Osteoblast (primary cell): ENCODE measurements at regions not wholly inside any gene's neighbourhood (a gene's known extent, or its start where the extent isn't known, plus 50 kb on each side); places are given as distances from the start of the nearest gene placed in this dataset.
"Not testable (repeated sequence)": the region's sequence is repeated elsewhere in the genome, so short reads cannot be mapped to it uniquely, and the experiment has no call there.

Source experiments
- DNase-seq: peaks from one replicate; pipeline ENCODE4 v3.0.0; 2011; ENCODE audit warnings: low spot score, mixed read lengths; ENCODE audit not compliant: insufficient read length; ENCODE audit errors: missing footprints
- H2AFZ ChIP-seq: 2 replicates; pipeline ENCODE4 v1.6.0; 2011; ENCODE audit warnings: mild to moderate bottlenecking, low read length
- H3K27ac ChIP-seq: 2 replicates; pipeline ENCODE4 v1.5.1; 2011; ENCODE audit warnings: mild to moderate bottlenecking, low read depth, low read length, moderate library complexity
- H3K27me3 ChIP-seq: 2 replicates; pipeline ENCODE4 v1.6.0; 2012; ENCODE audit warnings: mild to moderate bottlenecking, control low read depth, inconsistent platforms, low read length, moderate library complexity; ENCODE audit not compliant: insufficient read depth
- H3K36me3 ChIP-seq: 2 replicates; pipeline ENCODE4 v1.5.1; 2011; ENCODE audit warnings: mild to moderate bottlenecking, low read length, control low read depth, moderate library complexity; ENCODE audit not compliant: insufficient read depth
- H3K4me1 ChIP-seq: 2 replicates; pipeline ENCODE4 v1.5.1; 2011; ENCODE audit warnings: mild to moderate bottlenecking, low read length, control low read depth, moderate library complexity; ENCODE audit not compliant: insufficient read depth
- H3K4me2 ChIP-seq: 2 replicates; pipeline ENCODE4 v1.6.0; 2011; ENCODE audit warnings: mild to moderate bottlenecking, low read length; ENCODE audit not compliant: insufficient read depth
- H3K4me3 ChIP-seq: fragments of 200-600 bp; sonication (generic); 3 replicates; pipeline ENCODE4 v1.5.1; 2012; ENCODE audit warnings: mild to moderate bottlenecking, low read length, inconsistent platforms; ENCODE audit not compliant: insufficient read depth
- H3K79me2 ChIP-seq: 2 replicates; pipeline ENCODE4 v1.6.0; 2012; ENCODE audit warnings: mild to moderate bottlenecking, low read length, control low read depth, inconsistent platforms; ENCODE audit not compliant: insufficient read depth
- H3K9me3 ChIP-seq: 2 replicates; pipeline ENCODE4 v1.5.1; 2011; ENCODE audit warnings: low read depth, low read length, control low read depth
- H4K20me1 ChIP-seq: 2 replicates; pipeline ENCODE4 v1.6.0; 2012; ENCODE audit warnings: mild to moderate bottlenecking, low read length, control low read depth; ENCODE audit not compliant: insufficient read depth
- TF ChIP-seq, protein P1 (sequence below): IDR thresholded peaks from 2 replicates; pipeline ENCODE4 v1.5.1; 2011; ENCODE audit warnings: mild to moderate bottlenecking, low read depth, low read length, moderate library complexity; ENCODE audit errors: extremely low read depth

DNA sequence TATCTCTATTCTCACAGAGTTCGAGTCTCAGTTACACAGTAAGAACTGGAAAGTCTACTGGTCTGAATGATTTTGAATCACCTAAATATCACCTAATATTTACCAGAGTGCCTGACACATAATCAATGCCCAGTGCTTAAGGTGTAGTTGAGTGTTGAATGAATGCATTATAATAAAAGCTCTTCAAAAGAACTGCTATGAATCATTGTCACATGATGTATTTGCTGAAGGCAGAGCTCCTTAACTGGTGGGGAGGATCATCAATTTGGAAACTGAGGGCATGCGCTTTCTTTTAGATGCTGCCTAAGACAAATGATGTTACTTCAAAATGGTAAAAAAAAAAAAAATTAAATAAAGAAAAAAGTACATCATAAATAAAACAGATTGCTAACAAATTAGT is 359.4 kb upstream of the KIF2B start:
- H4K20me1 ChIP-seq: no peaks in the 10 kb centered on the region

DNA sequence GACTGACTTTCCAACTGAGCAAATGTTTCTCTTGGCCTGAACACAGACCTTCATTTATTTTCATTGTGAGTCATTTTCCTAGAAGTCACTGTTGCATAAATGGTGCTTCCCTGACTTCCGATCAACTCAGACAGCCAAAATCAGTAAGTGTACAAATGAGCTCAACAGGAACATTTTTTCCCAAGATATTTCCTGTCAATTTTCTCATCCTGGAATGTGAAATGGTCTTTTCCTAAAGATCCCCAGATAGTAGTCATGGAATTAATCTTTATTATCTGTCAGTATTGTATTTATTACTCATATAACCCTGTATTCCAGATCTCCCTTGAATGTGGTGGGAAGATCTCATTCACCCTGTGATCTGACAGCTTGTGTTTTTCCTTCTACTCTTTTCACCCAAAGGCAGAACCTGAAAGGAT is 360.3 kb upstream of the KIF2B start:
- H4K20me1 ChIP-seq: no peaks in the 10 kb centered on the region
- DNase-seq: no peak
- H3K4me3 ChIP-seq: no peak overlapping the region
- H3K79me2 ChIP-seq: no peaks in the 10 kb centered on the region
- no peaks in the 10 kb centered on the region for H3K9me3 ChIP-seq
- no peak overlapping the region for H3K27ac ChIP-seq
- no peak overlapping the region for H3K4me2 ChIP-seq
- TF ChIP-seq, protein P1, sequence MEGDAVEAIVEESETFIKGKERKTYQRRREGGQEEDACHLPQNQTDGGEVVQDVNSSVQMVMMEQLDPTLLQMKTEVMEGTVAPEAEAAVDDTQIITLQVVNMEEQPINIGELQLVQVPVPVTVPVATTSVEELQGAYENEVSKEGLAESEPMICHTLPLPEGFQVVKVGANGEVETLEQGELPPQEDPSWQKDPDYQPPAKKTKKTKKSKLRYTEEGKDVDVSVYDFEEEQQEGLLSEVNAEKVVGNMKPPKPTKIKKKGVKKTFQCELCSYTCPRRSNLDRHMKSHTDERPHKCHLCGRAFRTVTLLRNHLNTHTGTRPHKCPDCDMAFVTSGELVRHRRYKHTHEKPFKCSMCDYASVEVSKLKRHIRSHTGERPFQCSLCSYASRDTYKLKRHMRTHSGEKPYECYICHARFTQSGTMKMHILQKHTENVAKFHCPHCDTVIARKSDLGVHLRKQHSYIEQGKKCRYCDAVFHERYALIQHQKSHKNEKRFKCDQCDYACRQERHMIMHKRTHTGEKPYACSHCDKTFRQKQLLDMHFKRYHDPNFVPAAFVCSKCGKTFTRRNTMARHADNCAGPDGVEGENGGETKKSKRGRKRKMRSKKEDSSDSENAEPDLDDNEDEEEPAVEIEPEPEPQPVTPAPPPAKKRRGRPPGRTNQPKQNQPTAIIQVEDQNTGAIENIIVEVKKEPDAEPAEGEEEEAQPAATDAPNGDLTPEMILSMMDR: no peak
- no peaks in the 10 kb centered on the region for H3K4me1 ChIP-seq
- no peaks in the 10 kb centered on the region for H3K27me3 ChIP-seq
- H3K36me3 ChIP-seq: no peaks in the 10 kb centered on the region
- H2AFZ ChIP-seq: no peak overlapping the region

More for the DNA sequence above, 359.4 kb upstream of the KIF2B start:
- no peaks in the 10 kb centered on the region for H3K9me3 ChIP-seq
- DNase-seq: no peak
- no peaks in the 10 kb centered on the region for H3K36me3 ChIP-seq
- H3K4me2 ChIP-seq: no peak overlapping the region
- no peaks in the 10 kb centered on the region for H3K27me3 ChIP-seq
- H3K27ac ChIP-seq: no peak overlapping the region
- no peak overlapping the region for H3K4me3 ChIP-seq
- H3K4me1 ChIP-seq: no peaks in the 10 kb centered on the region
- H3K79me2 ChIP-seq: no peaks in the 10 kb centered on the region
- no peak overlapping the region for H2AFZ ChIP-seq
- TF ChIP-seq, protein P1: no peak

- H3K4me2 ChIP-seq, H3K27ac ChIP-seq, H3K9me3 ChIP-seq, H4K20me1 ChIP-seq, H3K36me3 ChIP-seq, H3K4me3 ChIP-seq, H3K4me1 ChIP-seq, H2AFZ ChIP-seq, H3K27me3 ChIP-seq, DNase-seq, H3K79me2 ChIP-seq: not testable (repeated sequence)
Measured at GRCh38 chr17:53455943-53456342, 366.8 kb upstream of the KIF2B start.

DNA sequence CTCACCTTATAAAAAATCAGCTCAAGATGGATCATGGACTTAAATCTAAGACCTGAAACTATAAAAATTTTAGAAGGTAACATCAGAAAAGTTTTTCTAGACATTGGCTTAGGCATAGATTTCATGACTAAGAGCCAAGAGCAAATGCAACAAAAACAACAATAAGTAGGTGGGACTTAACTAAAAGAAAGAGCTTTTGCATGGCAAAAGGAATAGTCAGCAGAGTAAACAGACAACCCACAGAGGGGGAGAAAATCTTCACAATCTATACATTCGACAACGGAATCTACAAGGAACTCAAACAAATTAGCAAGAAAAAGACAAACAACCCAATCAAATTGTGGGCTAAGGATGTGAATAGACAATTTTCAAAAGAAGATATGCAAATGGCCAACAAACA is 368.4 kb upstream of the KIF2B start:
- DNase-seq: no peak
- no peak overlapping the region for H2AFZ ChIP-seq
- H4K20me1 ChIP-seq: no peaks in the 10 kb centered on the region
- no peak overlapping the region for H3K4me2 ChIP-seq
- H3K9me3 ChIP-seq: no peaks in the 10 kb centered on the region
- no peaks in the 10 kb centered on the region for H3K79me2 ChIP-seq
- no peaks in the 10 kb centered on the region for H3K27me3 ChIP-seq
- H3K27ac ChIP-seq: no peak overlapping the region
- TF ChIP-seq, protein P1: no peak
- H3K36me3 ChIP-seq: no peaks in the 10 kb centered on the region
- no peaks in the 10 kb centered on the region for H3K4me1 ChIP-seq
- no peak overlapping the region for H3K4me3 ChIP-seq
